ENCODE measurements at regions not wholly inside any gene's neighbourhood (a gene's known extent, or its start where the extent isn't known, plus 50 kb on each side); places are given as distances from the start of the nearest gene placed in this dataset.
"Not testable (repeated sequence)": the region's sequence is repeated elsewhere in the genome, so short reads cannot be mapped to it uniquely, and the experiment has no call there.

- no peak for DNase-seq (ENCODE audit: low read depth in 2 of 2, low spot score in 1 of 2)
Measured at GRCh38 chr7:113263749-113264148, 145.4 kb upstream of the SMIM30 start.

GRCh38 chr7:113263215-113263742 lies 144.9 kb upstream of the SMIM30 start:
- not testable (repeated sequence) for DNase-seq (ENCODE audit: low read depth in 2 of 2, low spot score in 1 of 2)

GRCh38 chr7:113256883-113257531 lies 138.7 kb upstream of the SMIM30 start:
- DNase-seq (ENCODE audit: low read depth in 2 of 2, low spot score in 1 of 2), result no peak

- no peak for DNase-seq (ENCODE audit: low read depth in 2 of 2, low spot score in 1 of 2)
Measured at GRCh38 chr7:113247198-113247597, 128.8 kb upstream of the SMIM30 start.

GRCh38 chr7:113246738-113247137 lies 128.4 kb upstream of the SMIM30 start:
- no peak for DNase-seq (ENCODE audit: low read depth in 2 of 2, low spot score in 1 of 2)

- DNase-seq (ENCODE audit: low read depth in 2 of 2, low spot score in 1 of 2), result no peak
Measured at GRCh38 chr7:113232885-113233284, 114.5 kb upstream of the SMIM30 start.

- no peak for DNase-seq (ENCODE audit: low read depth in 2 of 2, low spot score in 1 of 2)
Measured at GRCh38 chr7:113230691-113231090, 112.3 kb upstream of the SMIM30 start.

GRCh38 chr7:113217314-113217713 lies 99.0 kb upstream of the SMIM30 start:
- no peak for DNase-seq (ENCODE audit: low read depth in 2 of 2, low spot score in 1 of 2)

GRCh38 chr7:113216038-113216437 lies 97.7 kb upstream of the SMIM30 start:
- no peak for DNase-seq (ENCODE audit: low read depth in 2 of 2, low spot score in 1 of 2)

GRCh38 chr7:113209449-113210203 lies 91.3 kb upstream of the SMIM30 start:
- no peak for DNase-seq (ENCODE audit: low read depth in 2 of 2, low spot score in 1 of 2)

GRCh38 chr7:113207931-113208330 lies 89.6 kb upstream of the SMIM30 start:
- no peak for DNase-seq (ENCODE audit: low read depth in 2 of 2, low spot score in 1 of 2)

GRCh38 chr7:113207441-113207840 lies 89.1 kb upstream of the SMIM30 start:
- no peak for DNase-seq (ENCODE audit: low read depth in 2 of 2, low spot score in 1 of 2)

- DNase-seq (ENCODE audit: low read depth in 2 of 2, low spot score in 1 of 2), result no peak
Measured at GRCh38 chr7:113204415-113204814, 86.1 kb upstream of the SMIM30 start.

GRCh38 chr7:113202284-113202683 lies 83.9 kb upstream of the SMIM30 start:
- DNase-seq (ENCODE audit: low read depth in 2 of 2, low spot score in 1 of 2), result no peak

- DNase-seq (ENCODE audit: low read depth in 2 of 2, low spot score in 1 of 2), result no peak
Measured at GRCh38 chr7:113200281-113200680, 81.9 kb upstream of the SMIM30 start.

- DNase-seq (ENCODE audit: low read depth in 2 of 2, low spot score in 1 of 2), result no peak
Measured at GRCh38 chr7:113199841-113200240, 81.5 kb upstream of the SMIM30 start.

- DNase-seq (ENCODE audit: low read depth in 2 of 2, low spot score in 1 of 2), result no peak
Measured at GRCh38 chr7:113199136-113199535, 80.8 kb upstream of the SMIM30 start.

GRCh38 chr7:113198226-113198625 lies 79.9 kb upstream of the SMIM30 start:
- DNase-seq (ENCODE audit: low read depth in 2 of 2, low spot score in 1 of 2), result no peak

GRCh38 chr7:113197274-113197673 lies 78.9 kb upstream of the SMIM30 start:
- DNase-seq (ENCODE audit: low read depth in 2 of 2, low spot score in 1 of 2), result no peak

GRCh38 chr7:113188396-113188795 lies 70.0 kb upstream of the SMIM30 start:
- no peak for DNase-seq (ENCODE audit: low read depth in 2 of 2, low spot score in 1 of 2)

GRCh38 chr7:113179313-113179712 lies 61.0 kb upstream of the SMIM30 start:
- DNase-seq (ENCODE audit: low read depth in 2 of 2, low spot score in 1 of 2), result no peak

- DNase-seq (ENCODE audit: low read depth in 2 of 2, low spot score in 1 of 2), result no peak
Measured at GRCh38 chr7:113176836-113177235, 58.5 kb upstream of the SMIM30 start.

GRCh38 chr7:113176180-113176579 lies 57.8 kb upstream of the SMIM30 start:
- not testable (repeated sequence) for DNase-seq (ENCODE audit: low read depth in 2 of 2, low spot score in 1 of 2)
